Heart left ventricle (tissue), 13 donors: ENCODE measurements at regions not wholly inside any gene's neighbourhood (a gene's known extent, or its start where the extent isn't known, plus 50 kb on each side); places are given as distances from the start of the nearest gene placed in this dataset.

Experiments
- POLR2A ChIP-seq, 2 donors: fragments of 450-650 bp; IDR thresholded peaks; one replicate each; pipeline ENCODE4 v1.6.1; 2017; ENCODE audit warnings: antibody characterized with exemption in 2 of 2, mild to moderate bottlenecking in 2 of 2, moderate library complexity in 2 of 2
- TF ChIP-seq, protein P1 (sequence below), 12 donors: fragments of 200-600 bp; sonication (generic) in 4 of 12; IDR thresholded peaks; one replicate each; pipeline versions ENCODE4 v1.5.0 to v1.8.0; 2018 to 2022; ENCODE audit warnings: antibody characterized with exemption in 12 of 12, mild to moderate bottlenecking in 5 of 12
- donor health status: ischemic (EF 13 %, LVEDD 7.1; RV severe dilation, severe dysfunction).
- donor health status: DM: no; HTN: yes; CAD: no.
- donor health status: DM: no; HTN: no; CAD: no.
- donor health status: ischemic (EF 25% LVEDD 6.9; RV normal size, moderate dysfunction).
- donor health status: ischemic (EF 25% LVEDD 5.7; RV mildly dilated, moderate dysfunction).
- donor health status: ischemic (EF 35%, LVEDD 5.7; RV mildly dilated, moderate dysfunction).
- donor health status: nonischemic (EF 11% LVEDD 7.7; RV severe dilation, severe dysfunction).
- donor health status: DM: yes; HTN: yes; CAD: no.
- donor health status: PGD.
- donor health status: ischemic (EF 29% LVEDD 5.4; RV normal size, mild dysfunction).
- donor health status: nonischemic (EF 23%, LVEDD 6.1; RV moderate dilation, normal function).

DNA sequence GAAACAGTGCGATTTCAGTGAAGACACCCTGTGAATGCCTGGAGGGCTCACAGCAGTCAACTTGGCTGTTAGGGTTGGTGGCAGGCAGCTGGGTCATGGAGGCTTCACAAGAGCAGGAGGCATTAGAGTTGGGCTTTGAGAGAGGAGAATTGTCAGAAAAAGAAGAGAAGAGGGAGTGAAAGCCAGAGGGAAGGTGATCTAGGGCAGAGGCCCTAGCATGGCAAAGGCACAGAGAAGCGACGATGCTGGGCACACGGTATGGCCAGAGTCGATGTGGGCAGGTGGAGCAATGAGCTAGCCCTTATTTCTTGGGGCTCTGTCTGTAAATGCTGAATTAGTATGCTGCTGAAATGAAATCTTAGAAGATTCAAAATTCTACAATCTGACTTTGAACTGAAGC, 52.6 kb upstream of the OLFM4 start:
- TF ChIP-seq POLR2A (IDR thresholded peaks at IDR 0.05) = no peak
- TF ChIP-seq, protein P1, sequence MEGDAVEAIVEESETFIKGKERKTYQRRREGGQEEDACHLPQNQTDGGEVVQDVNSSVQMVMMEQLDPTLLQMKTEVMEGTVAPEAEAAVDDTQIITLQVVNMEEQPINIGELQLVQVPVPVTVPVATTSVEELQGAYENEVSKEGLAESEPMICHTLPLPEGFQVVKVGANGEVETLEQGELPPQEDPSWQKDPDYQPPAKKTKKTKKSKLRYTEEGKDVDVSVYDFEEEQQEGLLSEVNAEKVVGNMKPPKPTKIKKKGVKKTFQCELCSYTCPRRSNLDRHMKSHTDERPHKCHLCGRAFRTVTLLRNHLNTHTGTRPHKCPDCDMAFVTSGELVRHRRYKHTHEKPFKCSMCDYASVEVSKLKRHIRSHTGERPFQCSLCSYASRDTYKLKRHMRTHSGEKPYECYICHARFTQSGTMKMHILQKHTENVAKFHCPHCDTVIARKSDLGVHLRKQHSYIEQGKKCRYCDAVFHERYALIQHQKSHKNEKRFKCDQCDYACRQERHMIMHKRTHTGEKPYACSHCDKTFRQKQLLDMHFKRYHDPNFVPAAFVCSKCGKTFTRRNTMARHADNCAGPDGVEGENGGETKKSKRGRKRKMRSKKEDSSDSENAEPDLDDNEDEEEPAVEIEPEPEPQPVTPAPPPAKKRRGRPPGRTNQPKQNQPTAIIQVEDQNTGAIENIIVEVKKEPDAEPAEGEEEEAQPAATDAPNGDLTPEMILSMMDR (IDR thresholded peaks at IDR 0.05) = no peak
